Activated CD4-positive, alpha-beta T cell treated with anti-CD3 and anti-CD28 coated beads, Interleukin-2, amount 50 U/mL, for 4 hours (primary cell): ENCODE measurements at regions not wholly inside any gene's neighbourhood (a gene's known extent, or its start where the extent isn't known, plus 50 kb on each side); places are given as distances from the start of the nearest gene placed in this dataset.
"Not testable (repeated sequence)": the region's sequence is repeated elsewhere in the genome, so short reads cannot be mapped to it uniquely, and the experiment has no call there.

Source experiments
- DNase-seq, 2 experiments: peaks; one replicate each; pipeline ENCODE4 v3.0.0-alpha.2; 2020

GRCh38 chr19:57035740-57036139 lies 84.0 kb upstream of the USP29 start:
- DNase-seq: not testable (repeated sequence)

- DNase-seq: no peak
Measured at GRCh38 chr19:57037556-57037955, 82.2 kb upstream of the USP29 start.

- DNase-seq: no peak
Measured at GRCh38 chr19:57047743-57048142, 72.0 kb upstream of the USP29 start.

DNA sequence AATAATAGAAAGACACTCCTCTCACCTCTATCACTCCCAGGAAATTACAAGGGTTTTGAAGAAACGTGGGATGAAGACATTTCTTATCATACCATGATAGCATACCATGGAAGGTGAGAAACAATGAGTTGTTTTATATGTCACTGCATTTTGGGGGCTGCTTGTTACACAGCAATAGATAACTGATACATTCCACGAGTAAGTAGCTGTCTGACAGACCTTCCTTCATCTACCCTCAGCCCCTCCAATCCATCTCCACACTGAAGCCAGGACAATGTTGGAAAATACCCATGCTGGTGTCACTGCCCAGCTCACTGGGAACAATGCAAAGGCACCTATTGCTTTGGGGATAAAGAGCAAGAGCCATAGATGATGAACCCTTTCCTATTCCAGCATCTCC lies 68.9 kb upstream of the USP29 start:
- no peak for DNase-seq

DNA sequence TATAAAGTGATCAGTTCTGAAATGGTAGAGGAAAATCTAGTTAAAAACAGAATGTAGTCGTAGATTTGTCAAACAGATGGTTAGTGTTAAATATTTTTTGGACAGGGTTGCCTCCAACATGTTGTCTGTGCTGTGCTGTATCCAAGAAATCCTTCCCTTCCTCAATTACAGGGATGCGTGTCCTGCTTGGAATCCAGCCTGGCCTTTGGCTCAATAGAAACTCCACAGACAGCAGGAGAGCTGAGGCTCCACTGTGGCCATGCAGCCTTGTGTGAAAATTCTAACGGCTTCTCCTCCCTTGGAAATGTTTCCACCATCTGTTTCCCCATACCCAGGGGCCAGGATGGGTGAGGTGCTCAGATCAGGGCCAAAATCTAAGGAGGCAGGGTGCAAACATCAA lies 67.7 kb upstream of the USP29 start:
- no peak for DNase-seq

DNA sequence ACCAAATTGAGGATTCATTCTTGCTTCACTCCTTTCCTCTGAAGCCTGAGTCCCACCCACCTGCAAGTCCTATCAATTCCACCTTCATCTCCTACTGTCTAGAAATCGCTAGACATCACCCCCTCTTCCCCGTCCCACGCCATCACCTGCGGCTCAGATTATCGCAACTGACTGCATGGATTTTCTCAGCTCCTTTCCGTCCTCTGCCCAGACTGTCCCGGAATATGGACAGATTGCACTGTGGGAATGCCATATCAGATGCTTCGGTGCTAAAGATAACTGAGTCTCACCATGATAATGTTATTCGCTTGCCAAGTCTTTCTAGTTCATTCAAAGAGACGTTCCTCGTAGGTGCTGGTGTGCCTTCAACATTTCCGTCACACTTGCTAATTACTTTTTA lies 66.4 kb upstream of the USP29 start:
- DNase-seq: no peak

- no peak for DNase-seq
Measured at GRCh38 chr19:57055956-57056355, 63.8 kb upstream of the USP29 start.

DNA sequence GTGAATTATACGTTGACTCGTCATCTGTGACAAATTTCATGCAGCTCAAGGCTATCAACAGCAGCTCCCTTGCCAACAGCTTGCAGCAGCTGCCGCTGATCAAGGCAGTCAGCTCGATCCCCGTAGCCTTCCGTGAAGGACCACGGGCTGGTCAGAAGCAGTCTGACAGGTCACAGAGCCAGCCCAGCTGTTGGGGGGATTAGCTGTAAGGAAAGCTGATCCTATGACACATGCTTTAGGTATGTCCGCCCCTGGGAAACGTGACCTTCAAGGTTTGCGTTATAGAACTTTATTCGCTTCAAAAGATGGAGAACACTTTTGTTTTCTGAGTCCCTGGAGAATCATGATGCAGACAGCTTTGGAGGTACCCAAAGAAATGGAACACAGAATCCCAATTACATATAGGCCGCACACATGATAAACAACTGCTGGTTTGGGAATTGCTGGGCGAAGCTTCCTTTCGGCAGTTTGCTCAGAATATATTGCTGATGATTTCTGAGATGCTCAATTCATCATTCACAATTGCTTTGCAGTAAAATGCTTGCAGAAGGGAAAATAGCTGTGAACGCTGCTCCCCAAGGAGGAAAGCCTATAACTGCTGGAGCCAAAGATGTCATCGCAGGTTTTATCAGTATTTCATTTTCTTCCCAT lies 62.6 kb upstream of the USP29 start:
- DNase-seq: no peak

- no peak for DNase-seq
Measured at GRCh38 chr19:57058871-57059270, 60.9 kb upstream of the USP29 start.

- DNase-seq: no peak
Measured at GRCh38 chr19:57063070-57063469, 56.7 kb upstream of the USP29 start.

GRCh38 chr19:57067440-57067839 lies 52.3 kb upstream of the USP29 start:
- DNase-seq: no peak

DNA sequence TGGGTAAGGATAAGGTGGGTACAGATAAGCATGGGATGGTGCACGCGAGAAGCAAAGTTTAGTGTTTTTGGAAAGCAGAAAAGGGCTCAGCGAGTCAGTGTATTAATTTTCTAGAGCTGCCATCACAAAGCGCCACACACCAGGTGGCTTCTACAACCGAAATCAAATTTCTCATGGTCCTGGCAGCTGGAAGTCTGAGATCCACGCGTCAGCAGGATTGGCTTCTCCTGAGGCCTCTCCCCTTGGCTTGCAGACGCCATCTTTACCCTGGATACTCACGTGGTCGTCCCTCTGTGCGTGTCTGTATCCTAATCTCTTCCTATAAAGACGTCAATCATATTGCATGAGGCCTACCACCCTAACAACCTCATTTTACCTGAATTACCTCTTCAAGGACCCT lies 51.5 kb upstream of the USP29 start:
- no peak for DNase-seq

DNA sequence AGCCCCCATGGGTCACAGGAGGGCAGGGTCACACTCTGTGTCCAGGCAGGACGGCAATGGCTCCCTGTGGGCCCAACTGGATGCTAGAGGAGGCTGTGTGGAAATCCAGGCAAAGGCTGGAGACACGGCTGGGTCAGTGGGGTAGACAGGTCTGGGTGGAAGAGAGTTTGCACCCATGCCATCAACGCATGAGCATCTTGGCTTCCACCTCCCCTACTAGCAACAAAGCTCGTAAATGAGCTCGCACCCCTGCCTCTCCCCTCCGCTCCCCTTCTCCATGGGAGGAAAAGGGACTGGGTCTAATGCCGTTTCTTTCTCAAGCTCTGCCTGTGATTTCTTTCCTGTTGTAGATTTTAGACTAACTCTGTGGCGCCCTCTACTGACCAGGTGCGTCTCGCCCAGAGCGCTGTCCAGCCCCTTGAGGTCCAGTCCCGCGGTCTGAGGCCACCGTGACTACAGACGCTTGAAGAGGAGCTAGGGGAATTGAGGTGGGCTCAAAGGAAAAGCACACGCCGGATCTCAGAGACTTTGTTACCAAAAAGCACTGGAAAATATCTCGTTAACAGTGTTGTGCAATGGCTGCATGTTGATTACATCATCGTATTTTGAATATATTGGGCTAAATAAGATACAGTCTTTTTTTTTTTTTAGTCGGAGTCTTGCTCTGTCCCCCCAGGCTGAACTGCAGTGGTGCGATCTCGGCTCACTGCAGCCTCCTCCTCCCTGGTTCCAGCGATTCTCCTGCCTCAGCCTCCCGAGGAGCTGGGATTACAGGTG lies 50.7 kb upstream of the USP29 start:
- DNase-seq: no peak
